ENCODE measurements at regions not wholly inside any gene's neighbourhood (a gene's known extent, or its start where the extent isn't known, plus 50 kb on each side); places are given as distances from the start of the nearest gene placed in this dataset.
"Not testable (repeated sequence)": the region's sequence is repeated elsewhere in the genome, so short reads cannot be mapped to it uniquely, and the experiment has no call there.

GRCh38 chr5:53260446-53260845 lies 150.9 kb upstream of the MOCS2 start:
- no peak overlapping the region for H3K27ac ChIP-seq
- no peaks in the 10 kb centered on the region for H3K9me3 ChIP-seq
- no peak for DNase-seq (ENCODE audit: low spot score)
- no peak overlapping the region for H3K4me3 ChIP-seq
- no peak for TF ChIP-seq CTCF (IDR thresholded peaks at IDR 0.05)
- H3K27me3 ChIP-seq = no peaks in the 10 kb centered on the region
- H3K36me3 ChIP-seq = no peaks in the 10 kb centered on the region
- no peaks in the 10 kb centered on the region for H3K4me1 ChIP-seq

DNA sequence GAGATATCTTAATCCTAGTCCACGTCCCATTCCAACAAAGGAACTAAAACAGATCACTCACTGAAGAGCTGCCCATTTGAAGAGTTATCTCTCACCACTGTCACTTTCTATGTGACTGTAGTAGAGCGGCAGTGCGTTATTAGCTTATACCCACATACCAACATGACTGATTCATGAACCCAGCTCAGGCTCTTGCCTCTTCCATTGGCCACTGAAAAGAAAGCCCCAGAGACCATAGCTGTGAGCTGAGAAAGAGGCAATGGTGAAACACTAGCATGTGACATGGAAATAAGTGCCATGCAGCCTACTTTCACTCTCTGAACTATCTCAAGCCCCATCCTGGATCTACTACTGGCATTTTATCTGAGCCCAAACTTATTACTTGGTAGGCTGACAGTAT lies 151.7 kb upstream of the MOCS2 start:
- Histone ChIP-seq H3K4me3 (no peak overlapping the region), H3K27me3 (no peaks in the 10 kb centered on the region), H3K27ac (no peak overlapping the region), H3K36me3 (no peaks in the 10 kb centered on the region), H3K4me1 (no peaks in the 10 kb centered on the region), H3K9me3 (no peaks in the 10 kb centered on the region)
- no peak for DNase-seq (ENCODE audit: low spot score)
- no peak for TF ChIP-seq CTCF (IDR thresholded peaks at IDR 0.05)

- DNase-seq (ENCODE audit: low spot score) = no peak
- no peaks in the 10 kb centered on the region for H3K36me3 ChIP-seq
- H3K4me3 ChIP-seq = no peak overlapping the region
- peak in 1 of 2 donors; percentile 48 for TF ChIP-seq CTCF (IDR thresholded peaks at IDR 0.05)
- no peak overlapping the region for H3K27ac ChIP-seq
- H3K9me3 ChIP-seq = no peaks in the 10 kb centered on the region
- no peaks in the 10 kb centered on the region for H3K4me1 ChIP-seq
- no peaks in the 10 kb centered on the region for H3K27me3 ChIP-seq
Measured at GRCh38 chr5:53262348-53262970, 152.9 kb upstream of the MOCS2 start.

- TF ChIP-seq CTCF (IDR thresholded peaks at IDR 0.05) = no peak
- DNase-seq (ENCODE audit: low spot score) = no peak
- H3K4me3 ChIP-seq = no peak overlapping the region
- no peaks in the 10 kb centered on the region for H3K27me3 ChIP-seq
- no peak overlapping the region for H3K27ac ChIP-seq
- H3K4me1 ChIP-seq = no peaks in the 10 kb centered on the region
- no peaks in the 10 kb centered on the region for H3K9me3 ChIP-seq
- no peaks in the 10 kb centered on the region for H3K36me3 ChIP-seq
Measured at GRCh38 chr5:53263151-53263550, 153.6 kb upstream of the MOCS2 start.

DNA sequence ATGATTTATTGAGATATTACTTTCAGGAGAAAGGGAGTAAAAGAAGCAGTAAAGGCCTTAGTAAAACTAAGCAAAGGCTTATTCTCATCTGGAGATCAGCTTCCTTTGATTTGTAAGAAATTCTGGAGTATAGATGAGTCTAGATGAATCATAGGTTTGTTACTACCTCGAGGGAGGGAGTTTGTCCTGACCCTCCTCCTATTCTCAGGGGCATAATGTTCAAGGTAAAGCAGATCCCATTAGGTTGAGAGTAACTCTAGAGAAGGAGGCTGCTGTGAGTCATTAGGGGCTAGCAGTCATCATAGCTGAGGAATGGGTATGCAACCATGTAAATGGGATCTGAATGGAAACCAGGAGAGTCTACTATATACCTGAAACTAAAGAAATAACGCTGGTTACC lies 155.5 kb upstream of the MOCS2 start:
- H3K27me3 ChIP-seq = no peaks in the 10 kb centered on the region
- DNase-seq (ENCODE audit: low spot score) = no peak
- no peak overlapping the region for H3K4me3 ChIP-seq
- H3K9me3 ChIP-seq = no peaks in the 10 kb centered on the region
- no peaks in the 10 kb centered on the region for H3K36me3 ChIP-seq
- H3K27ac ChIP-seq = no peak overlapping the region
- H3K4me1 ChIP-seq = no peaks in the 10 kb centered on the region
- no peak for TF ChIP-seq CTCF (IDR thresholded peaks at IDR 0.05)

DNA sequence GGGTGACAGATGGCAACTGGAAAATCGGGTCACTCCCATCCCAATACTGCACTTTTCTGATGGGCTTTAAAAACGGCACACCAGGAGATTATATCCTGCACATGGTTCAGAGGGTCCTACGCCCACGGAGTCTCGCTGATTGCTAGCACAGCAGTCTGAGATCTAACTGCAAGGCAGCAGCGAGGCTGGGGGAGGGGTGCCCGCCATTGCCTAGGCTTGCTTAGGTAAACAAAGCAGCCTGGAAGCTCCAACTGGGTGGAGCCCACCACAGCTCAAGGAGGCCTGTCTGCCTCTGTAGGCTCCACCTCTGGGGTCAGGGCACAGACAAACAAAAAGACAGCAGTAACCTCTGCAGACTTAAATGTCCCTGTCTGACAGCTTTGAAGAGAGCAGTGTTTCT lies 158.7 kb upstream of the MOCS2 start:
- not testable (repeated sequence) for H3K9me3 ChIP-seq; DNase-seq (ENCODE audit: low spot score); H3K4me1 ChIP-seq

More for the DNA sequence above, 158.7 kb upstream of the MOCS2 start:
- not testable (repeated sequence) for H3K36me3 ChIP-seq, H3K27me3 ChIP-seq, H3K27ac ChIP-seq, H3K4me3 ChIP-seq

Data from right atrium auricular region (tissue), 2 donors.